Keratinocyte (primary cell): ENCODE measurements at regions not wholly inside any gene's neighbourhood (a gene's known extent, or its start where the extent isn't known, plus 50 kb on each side); places are given as distances from the start of the nearest gene placed in this dataset.

Experiments used
- CTCF ChIP-seq, 3 experiments: IDR thresholded peaks in 1 of 3; conservative IDR thresholded peaks in 1 of 3; optimal IDR thresholded peaks in 1 of 3; 2 replicates in 2 of 3; 3 replicates in 1 of 3; pipeline versions ENCODE3 to v1.5.1; 2011; ENCODE audit warnings: low read length in 3 of 3, mild to moderate bottlenecking in 3 of 3, moderate library complexity in 2 of 3, control low read depth in 1 of 3, inconsistent platforms in 1 of 3; ENCODE audit not compliant: insufficient read depth in 2 of 3; ENCODE audit errors: extremely low read depth in 1 of 3
- EZH2 ChIP-seq: IDR thresholded peaks from one replicate; pipeline ENCODE4 v1.6.1; 2012; ENCODE audit warnings: inconsistent platforms, mild to moderate bottlenecking, low read length, moderate library complexity

GRCh38 chr12:75694534-75695268, 183.3 kb upstream of the KRR1 start:
- no peak for TF ChIP-seq CTCF (optimal IDR thresholded peaks at IDR 0.05 in 1 of 3, IDR thresholded peaks at IDR 0.05 in 1 of 3, conservative IDR thresholded peaks at IDR 0.05 in 1 of 3; ENCODE audit: extremely low read depth in 1 of 3, insufficient read depth in 2 of 3, low read length in 3 of 3)
- TF ChIP-seq EZH2: no peak
